SKM-1 (cell line): ENCODE measurements at regions not wholly inside any gene's neighbourhood (a gene's known extent, or its start where the extent isn't known, plus 50 kb on each side); places are given as distances from the start of the nearest gene placed in this dataset.
"Not testable (repeated sequence)": the region's sequence is repeated elsewhere in the genome, so short reads cannot be mapped to it uniquely, and the experiment has no call there.

Experiments
- DNase-seq: peaks from one replicate; lab custom pipeline; 2025; ENCODE audit not compliant: unreplicated experiment; lab: John Stamatoyannopoulos, UW

DNA sequence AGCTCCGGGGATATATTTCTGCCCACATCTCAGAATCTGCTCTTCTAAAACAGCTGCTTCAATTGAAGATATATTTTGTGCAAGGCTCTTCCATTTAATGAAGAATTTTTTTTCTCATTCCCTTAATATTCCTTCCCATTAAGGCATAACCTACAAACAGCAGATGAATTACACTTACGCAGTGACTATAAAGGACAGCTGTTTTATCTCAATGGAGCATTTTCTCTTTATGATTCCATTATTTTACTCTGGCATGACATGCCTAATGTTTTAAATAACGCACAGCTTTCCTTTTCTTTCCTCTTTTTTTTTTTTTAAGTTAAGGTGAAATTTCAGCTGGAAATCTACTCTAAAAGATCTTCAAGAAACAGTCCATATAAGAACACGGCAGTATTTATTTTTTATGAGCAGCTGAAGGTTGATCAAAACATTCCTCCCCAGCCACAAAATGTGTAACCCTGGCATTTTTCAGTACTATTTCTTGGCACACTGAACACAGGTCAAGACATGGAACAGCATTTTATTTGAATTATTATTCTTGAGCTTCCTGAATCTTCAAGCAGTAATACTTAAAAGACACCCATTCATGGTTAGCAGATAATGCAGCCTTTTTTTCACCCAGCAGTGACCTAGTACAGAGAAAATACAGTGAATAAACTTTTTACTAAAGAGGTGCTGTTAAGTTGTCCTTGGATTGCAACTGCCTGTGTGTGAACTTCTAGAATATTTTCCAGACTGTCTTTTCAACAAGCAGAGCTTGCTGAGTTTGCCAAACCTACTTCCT, 118.1 kb upstream of the FOXN3 start:
- DNase-seq: no peak

DNA sequence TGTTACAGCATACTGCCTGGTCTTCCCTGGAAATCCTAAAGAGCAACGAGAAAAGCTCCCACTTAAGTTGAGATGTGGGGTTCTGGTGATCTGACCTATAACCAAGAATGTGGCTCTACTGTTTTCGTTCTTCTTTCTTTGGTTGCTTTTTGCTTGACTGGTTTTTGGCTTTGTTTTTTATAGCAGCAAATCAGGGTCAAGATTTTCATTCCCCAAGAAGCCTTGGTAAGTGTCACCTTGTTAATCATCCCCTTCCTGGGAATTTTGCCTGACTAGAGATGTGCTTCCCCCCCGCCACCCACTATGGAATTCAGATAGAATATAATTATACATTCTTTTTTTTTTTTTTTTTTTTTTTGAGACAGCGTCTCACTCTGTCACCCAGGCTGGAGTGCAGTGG, 116.7 kb upstream of the FOXN3 start:
- no peak for DNase-seq

DNA sequence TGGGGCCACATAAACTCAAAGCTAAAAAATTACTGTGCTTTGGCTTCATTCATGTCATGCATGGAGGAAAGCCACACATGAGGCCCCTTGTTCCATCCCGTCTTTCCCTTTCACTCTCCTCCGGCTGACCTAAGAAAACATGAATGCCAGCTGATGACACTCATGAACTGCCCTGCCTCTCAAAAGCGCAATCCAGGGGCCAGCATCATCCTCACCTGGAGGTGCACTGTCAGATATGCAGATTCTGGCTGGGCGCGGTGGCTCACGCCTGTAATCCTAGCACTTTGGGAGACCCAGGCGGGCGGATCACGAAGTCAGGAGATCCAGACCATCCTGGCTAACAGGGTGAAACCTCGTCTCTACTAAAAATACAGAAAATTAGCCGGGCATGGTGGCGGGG, 116.1 kb upstream of the FOXN3 start:
- DNase-seq: no peak

DNA sequence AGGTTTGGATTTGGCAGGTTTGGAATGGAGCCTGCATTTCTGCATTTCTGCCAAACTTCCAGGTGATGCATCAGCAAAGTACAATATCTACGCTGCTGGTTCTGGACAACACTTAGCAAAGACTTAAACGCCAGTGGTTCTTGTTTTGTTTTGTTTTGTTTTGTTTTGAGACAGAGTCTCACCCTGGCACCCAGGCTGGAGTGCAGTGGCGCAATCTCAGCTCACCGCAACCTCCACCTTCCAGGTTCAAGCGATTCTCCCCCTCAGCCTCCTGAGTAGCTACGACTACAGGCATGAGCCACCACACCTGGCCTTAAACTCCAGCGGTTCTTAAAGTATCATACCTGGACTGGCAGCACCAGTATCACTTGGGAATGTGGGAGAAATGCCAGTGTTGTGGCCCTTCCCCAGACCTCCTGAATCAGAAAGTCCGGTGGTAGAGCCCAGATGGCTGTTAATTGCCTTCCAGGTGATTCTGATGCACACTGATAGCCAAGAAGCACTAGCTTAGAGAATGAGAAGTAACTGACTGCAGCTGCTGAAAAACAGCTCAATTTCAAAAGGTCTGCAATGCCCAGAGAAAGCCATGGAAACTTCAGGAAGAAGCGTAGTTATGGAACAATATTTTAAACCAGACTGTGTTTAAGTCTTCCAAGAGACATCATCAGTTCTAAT, 114.8 kb upstream of the FOXN3 start:
- no peak for DNase-seq

DNA sequence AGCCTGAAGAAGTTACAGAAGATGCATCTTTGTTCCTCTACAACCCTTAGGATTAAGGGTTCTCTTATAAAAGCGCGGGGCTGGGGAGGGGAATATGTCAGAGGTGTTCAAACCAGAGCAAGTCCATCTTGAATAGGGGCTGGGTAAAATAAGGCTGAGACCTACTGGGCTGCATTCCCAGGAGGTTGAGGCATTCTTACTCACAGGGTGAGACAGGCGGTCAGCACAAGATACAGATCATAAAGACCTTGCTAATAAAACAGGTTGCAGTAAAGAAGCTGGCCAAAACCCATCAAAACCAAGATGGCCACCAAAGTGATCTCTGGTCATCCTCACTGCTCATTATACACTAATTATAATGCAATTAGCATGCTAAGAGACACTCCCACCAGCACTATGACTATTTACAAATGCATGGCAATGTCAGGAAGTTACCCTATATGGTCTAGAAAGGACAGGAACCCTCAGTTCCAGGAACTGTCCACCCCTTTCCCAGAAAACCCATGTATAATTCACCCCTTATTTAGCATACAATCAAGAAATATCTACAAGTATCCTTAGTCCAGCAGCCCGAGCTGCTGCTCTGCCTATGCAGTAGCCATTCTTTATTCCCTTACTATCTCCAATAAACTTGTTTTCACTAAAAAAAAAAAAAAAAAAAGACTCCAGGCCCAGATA, 108.1 kb upstream of the FOXN3 start:
- no peak for DNase-seq

DNA sequence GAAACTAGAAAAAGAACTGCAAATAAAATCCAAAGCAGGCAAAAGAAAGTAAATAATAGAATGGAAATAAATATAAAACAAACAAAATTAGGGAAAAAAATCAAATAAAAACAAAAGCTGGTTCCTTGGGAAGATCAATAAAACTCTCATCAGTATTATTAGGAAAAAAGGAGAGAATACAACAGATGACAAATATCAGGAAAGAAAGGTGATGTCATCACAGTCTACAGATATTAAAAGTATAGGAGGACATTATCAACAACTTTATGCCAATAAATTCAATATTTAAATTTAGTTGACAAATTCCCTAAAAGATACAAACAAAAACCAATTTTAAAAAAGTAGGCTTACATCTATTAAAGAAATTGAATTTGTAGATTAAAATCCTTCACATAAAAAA, 107.4 kb upstream of the FOXN3 start:
- no peak for DNase-seq

DNA sequence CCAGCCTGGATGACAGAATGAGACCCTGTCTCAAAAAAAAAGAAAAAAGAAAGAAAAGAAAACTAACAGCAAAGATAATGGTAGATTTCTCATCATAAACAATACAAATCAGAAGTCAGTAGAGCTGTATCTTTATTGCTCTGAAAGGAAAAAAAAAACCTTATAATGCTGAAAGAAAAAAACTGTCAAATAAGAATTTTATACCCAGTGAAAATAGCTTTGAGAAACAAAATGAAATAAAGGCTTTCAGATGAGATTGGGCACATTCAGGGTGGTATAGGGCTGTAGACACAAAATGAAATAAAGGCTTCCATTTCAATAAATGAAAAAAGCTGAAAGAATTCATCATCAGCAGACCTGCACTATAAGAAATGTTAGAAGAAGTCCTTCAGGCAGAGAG, 105.0 kb upstream of the FOXN3 start:
- DNase-seq: no peak

DNA sequence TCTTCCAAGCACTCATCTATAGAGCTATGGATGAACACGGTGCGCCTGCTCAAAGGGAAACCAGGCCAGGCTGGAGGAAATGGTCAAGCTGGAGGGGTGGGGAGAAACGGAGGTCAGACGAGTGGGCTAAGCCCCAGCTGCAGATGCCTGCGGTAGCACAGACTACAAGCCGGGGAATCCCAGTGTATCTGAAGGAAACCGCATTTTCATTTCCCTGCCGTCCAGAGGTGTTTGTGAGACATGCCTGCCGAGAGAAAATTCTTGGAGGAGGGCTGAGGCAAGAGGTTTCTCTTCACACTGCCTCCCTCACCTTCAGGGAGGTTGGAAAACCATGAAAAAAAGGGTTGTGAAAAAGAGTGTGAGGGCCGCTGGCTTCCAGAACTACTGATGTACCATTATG, 102.0 kb upstream of the FOXN3 start:
- DNase-seq: no peak

DNA sequence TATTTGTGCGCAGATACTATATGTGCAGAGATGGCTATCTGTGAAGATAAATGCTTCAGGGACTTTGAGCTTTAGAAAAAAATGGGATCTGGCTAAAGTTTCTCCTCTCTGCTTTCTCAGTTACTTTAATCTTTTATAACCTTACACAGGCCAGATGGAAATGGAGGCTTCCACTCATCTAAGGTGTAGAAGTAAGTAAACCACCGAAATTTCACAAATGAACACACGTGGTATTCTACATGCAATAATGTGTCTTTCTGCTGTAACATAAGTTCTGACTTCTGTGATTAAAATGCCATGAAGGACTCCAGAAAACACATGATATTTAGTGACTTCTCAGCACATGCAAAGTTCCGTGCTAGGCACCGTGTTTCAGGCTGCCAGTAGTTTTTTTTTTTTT, 99.1 kb upstream of the FOXN3 start:
- no peak for DNase-seq

DNA sequence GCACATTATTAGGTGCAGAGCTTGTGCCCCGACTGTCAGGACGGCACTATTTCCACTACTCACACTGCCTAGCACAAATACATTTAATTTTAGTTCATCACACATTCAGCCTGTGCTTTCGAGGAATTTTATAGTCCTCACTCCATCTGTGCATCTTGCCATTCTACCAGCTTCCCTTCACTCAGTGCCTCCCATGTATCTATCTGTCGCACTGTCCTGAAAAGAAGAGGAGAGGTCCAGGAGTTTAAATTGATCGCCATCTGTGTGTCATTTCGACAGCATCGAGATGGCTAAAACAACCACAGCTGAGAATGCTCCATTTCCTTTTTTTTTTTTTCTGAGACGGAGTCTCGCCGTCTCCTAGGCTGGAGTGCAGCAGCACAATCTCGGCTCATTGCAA, 97.6 kb upstream of the FOXN3 start:
- DNase-seq: no peak

DNA sequence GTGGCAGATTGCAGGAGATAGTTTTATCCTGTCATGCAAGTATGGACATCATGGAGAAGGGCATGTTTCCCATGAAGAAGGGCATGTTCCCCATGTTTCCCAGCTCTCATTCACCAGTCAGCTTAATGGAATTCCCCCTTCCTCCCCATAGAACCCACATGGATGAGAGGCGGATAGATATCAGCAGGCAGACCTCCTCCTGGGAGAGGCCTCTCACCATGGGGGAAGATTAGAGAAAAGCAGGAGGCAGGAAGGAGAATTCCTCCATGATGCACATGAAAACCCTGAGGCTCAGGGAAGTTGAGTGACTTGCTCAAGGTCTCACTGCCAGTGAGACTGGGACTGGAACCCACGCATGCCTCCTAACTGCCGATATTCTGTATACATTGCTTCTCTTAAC, 92.9 kb upstream of the FOXN3 start:
- DNase-seq: no peak

DNA sequence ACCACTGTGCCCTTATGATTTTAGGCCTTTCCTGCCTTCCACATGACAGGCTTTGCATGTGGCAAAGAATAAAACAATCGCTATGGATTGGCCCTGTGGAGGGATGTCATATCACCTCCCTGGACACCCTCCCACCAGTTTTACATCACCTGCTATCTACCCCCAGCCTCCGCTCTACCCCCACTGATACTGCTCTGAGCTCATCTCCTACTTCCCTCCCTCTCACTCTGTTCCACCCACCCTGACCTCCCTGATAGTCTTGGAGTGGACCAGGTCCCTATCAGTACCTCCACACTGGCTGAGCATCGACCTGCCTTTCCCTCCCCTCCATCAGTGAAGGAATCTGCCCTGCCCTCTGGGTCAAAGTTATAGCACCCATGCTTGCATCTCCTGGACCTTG, 91.8 kb upstream of the FOXN3 start:
- no peak for DNase-seq

DNA sequence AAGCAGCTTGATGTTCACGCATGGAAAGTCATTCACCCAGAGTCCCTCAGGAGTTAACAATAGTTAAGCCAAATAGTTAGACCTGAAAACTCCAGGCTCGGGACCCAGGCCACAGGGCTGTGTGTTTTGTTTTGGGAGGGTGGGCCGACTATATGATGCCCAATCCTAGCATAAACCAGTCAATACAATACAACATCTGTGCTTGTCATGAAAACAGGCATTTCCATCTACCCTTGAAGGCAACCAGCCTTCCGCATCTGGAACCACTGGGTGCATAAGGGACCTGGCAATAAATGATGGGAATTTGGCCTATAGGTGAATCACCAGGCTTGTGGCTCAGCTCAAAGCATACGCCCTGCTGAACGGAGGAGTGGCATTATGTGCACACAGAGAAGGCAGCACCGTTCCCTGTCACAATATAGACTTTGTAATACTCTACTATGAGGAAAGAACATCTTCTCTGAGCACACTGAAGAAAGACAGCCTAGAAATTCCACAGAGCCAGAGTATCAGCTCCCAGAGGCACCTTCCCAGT, 91.0 kb upstream of the FOXN3 start:
- no peak for DNase-seq

DNA sequence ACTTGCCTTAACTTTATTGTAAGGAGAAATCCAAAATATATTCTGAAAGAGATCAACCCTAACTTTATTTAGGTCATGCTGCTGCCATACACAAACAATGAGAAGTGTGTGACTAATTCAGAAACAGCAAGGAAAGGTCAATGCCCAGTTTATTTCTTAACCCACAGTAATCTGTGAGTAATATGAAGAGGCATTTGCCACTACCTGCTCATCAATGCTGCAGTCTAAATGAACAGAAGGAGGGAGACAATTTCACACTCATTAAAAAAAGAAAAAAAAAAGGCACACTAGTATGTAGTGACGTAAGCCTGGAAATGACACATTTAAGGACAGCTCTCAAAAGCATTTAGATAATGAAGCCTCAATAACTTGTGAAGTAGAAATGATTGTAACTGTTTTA, 90.5 kb upstream of the FOXN3 start:
- no peak for DNase-seq

DNA sequence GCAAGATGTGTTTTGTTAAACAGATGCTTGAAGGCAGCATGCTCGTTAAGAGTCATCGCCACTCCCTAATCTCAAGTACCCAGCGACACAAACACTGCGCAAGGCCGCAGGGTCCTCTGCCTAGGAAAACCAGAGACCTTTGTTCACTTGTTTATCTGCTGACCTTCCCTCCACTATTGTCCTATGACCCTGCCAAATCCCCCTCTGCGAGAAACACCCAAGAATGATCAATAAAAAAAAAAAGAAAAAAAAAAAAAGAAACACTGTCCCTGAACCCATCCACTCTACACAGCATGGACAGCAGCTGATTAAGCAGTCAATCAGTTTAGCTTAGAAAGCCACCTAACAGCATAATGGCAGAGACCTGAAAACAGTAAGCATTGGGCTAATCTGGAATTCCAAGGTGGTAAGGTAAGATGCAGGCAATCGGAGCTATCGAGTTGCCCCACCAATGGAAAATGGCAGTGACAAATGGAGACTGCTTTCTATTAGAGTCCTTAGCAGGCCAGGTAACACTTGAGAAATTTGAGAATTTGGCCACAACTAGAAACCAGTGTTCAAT, 89.9 kb upstream of the FOXN3 start:
- not testable (repeated sequence) for DNase-seq

DNA sequence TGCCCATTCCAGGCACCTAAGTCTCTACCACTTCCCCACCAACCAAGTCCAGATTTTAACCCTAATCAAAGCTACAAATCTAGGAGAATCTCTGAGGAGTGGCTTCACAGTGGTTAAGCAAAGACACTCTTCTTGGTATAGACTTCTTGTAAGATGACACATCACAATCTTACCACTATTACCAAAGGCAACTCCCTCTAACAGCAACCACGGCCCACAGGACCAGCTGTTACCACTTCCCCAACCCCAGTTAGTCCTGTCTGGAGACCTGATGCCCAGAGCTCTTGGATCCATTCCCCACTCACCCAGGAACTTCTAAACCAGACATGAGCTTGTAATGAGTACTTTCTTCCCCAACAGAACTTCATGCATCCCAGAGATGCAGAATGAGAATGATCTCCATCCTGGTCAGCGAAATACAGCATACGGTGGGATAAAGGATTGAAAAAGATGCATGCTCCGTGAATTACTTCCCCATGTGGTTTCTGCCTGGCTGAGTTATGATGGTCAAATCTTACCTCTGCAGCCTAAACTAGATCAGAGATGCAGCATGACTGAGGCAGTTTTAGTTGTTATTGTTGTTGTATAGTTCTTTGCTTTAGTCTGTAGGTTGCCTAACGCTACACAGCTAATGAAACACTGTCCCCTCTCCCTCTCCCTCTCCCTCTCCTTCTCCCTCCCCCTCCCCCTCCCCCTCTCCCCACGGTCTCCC, 87.7 kb upstream of the FOXN3 start:
- DNase-seq: peak; percentile 52

DNA sequence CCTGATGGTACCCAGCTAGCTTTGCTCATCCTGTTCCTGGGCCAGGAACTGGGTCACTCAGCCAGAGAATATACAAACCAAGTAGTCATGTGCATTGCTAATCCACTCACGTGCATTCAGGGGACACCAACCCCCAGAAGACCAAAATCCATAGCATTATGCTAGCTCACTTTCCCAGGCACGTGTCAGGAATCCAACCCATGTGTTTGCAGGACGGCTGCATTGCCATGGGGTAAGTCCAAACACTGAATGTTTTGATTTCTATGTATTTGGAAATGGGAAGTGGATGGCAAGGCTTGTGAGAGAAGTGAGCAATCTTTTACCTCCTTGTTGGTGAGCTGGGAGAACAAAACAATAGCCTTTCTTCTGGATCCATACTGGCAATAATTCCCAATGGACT, 87.1 kb upstream of the FOXN3 start:
- DNase-seq: no peak

DNA sequence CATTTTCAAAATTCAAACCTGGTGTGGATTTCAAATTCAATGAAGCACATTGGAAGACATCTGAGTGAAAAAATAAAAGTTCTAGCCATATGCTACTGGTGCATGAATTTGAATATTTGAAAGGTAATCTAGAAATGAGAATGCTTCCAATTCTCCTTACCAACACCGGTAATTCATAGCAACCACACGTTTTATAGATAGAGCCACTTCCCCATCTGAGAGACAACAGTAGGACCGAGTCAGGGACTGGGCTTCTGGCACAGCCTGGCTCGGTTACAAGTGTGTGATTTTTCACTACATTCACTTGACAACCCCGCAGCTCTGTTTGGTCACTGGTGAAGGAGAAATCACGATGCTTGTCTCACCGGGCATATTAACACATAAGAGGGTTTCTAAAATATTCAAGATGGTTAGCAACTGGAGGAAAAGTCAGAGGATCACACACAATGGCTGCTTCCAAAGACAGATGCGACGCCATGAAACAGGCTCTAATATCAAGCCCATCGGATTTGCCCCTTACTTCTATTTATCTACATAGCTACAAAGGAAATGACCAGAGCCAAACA, 86.5 kb upstream of the FOXN3 start:
- DNase-seq: no peak

DNA sequence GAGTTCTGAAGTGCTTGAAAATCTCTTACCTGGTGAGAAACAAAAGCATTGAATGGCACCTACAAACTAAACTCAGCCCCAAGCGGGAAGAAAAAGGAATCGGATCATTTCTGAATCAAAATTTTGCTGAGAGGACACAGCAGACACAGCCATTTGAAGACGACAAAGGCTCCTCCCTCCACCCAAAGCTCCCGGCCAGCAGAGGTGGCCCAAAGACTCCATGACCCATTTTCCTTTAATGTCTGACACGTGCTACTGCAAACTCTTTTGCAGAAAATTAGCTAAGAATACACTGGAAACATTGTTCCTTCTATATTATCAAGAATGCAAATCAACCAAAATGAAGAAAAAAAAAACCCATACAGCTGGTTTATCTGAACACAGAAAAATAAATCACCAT, 85.9 kb upstream of the FOXN3 start:
- DNase-seq: no peak

DNA sequence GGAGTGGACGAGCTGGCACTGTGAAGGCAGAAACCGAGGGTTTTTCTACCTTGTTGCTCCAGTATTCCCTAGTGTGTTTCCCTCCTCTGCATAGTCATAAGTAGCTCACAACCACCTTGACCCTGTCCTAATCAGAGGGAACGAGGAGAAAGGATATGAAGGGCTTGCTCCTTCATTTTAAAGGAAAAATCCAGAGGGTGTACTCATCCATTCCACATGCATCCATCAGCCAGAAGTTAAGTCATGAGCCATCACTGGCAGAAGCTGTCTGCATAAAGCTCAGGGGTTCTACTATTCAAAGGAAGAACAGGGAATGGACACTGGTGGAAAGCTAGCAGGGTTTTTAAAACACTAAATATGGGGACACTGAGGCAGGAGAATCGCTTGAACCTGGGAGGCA, 84.3 kb upstream of the FOXN3 start:
- no peak for DNase-seq

DNA sequence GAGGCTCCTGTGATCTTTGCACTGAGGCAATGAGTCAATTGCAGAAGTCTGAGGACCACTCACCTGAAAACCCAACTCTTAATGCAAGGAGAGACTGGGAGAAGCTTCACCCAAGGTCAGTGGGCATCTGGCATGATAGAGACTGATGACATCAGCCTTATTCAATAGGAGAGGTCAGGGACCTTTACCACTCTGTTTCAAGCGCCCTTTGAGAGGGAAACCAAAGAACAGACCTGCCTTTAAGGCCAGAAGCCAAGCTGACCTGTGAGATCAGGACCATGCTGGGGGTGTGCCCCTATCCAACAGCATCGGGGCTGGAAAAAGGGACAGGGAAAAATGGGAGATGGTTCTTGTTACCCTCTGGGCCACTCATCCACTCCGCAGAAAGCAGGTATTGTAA, 83.3 kb upstream of the FOXN3 start:
- no peak for DNase-seq
